CD4-positive, alpha-beta T cell treated with Interleukin-17A for 1 hour (primary cell): ENCODE measurements at regions not wholly inside any gene's neighbourhood (a gene's known extent, or its start where the extent isn't known, plus 50 kb on each side); places are given as distances from the start of the nearest gene placed in this dataset.

Experiments
- DNase-seq: peaks from one replicate; pipeline ENCODE4 v3.0.0-alpha.2; 2020

GRCh38 chr1:219304227-219305226 lies 130.8 kb downstream of the LYPLAL1 start:
- no peak for DNase-seq

GRCh38 chr1:219302697-219303096 lies 129.0 kb downstream of the LYPLAL1 start:
- DNase-seq, result no peak

GRCh38 chr1:219299420-219299819 lies 125.7 kb downstream of the LYPLAL1 start:
- no peak for DNase-seq

GRCh38 chr1:219298571-219299148 lies 125.0 kb downstream of the LYPLAL1 start:
- DNase-seq, result no peak

- no peak for DNase-seq
Observed at GRCh38 chr1:219296430-219297355, 123.0 kb downstream of the LYPLAL1 start.

GRCh38 chr1:219294251-219294650 lies 120.6 kb downstream of the LYPLAL1 start:
- DNase-seq, result no peak

GRCh38 chr1:219293410-219293809 lies 119.7 kb downstream of the LYPLAL1 start:
- no peak for DNase-seq

GRCh38 chr1:219292999-219293398 lies 119.3 kb downstream of the LYPLAL1 start:
- DNase-seq, result no peak

- DNase-seq, result no peak
Observed at GRCh38 chr1:219292341-219292740, 118.7 kb downstream of the LYPLAL1 start.

GRCh38 chr1:219289171-219289570 lies 115.5 kb downstream of the LYPLAL1 start:
- DNase-seq, result no peak

GRCh38 chr1:219283541-219283940 lies 109.9 kb downstream of the LYPLAL1 start:
- DNase-seq, result no peak

- DNase-seq, result no peak
Observed at GRCh38 chr1:219281831-219282230, 108.2 kb downstream of the LYPLAL1 start.

- DNase-seq, result no peak
Observed at GRCh38 chr1:219279017-219279770, 105.5 kb downstream of the LYPLAL1 start.

- no peak for DNase-seq
Observed at GRCh38 chr1:219278288-219278687, 104.6 kb downstream of the LYPLAL1 start.

GRCh38 chr1:219277304-219278105 lies 103.8 kb downstream of the LYPLAL1 start:
- no peak for DNase-seq

GRCh38 chr1:219276049-219276738 lies 102.5 kb downstream of the LYPLAL1 start:
- no peak for DNase-seq

GRCh38 chr1:219273088-219273686 lies 99.5 kb downstream of the LYPLAL1 start:
- DNase-seq, result no peak

- DNase-seq, result no peak
Observed at GRCh38 chr1:219271818-219272535, 98.3 kb downstream of the LYPLAL1 start.

GRCh38 chr1:219269171-219269570 lies 95.5 kb downstream of the LYPLAL1 start:
- no peak for DNase-seq

- no peak for DNase-seq
Observed at GRCh38 chr1:219266524-219266923, 92.8 kb downstream of the LYPLAL1 start.
